ENCODE measurements at regions not wholly inside any gene's neighbourhood (a gene's known extent, or its start where the extent isn't known, plus 50 kb on each side); places are given as distances from the start of the nearest gene placed in this dataset.

DNA sequence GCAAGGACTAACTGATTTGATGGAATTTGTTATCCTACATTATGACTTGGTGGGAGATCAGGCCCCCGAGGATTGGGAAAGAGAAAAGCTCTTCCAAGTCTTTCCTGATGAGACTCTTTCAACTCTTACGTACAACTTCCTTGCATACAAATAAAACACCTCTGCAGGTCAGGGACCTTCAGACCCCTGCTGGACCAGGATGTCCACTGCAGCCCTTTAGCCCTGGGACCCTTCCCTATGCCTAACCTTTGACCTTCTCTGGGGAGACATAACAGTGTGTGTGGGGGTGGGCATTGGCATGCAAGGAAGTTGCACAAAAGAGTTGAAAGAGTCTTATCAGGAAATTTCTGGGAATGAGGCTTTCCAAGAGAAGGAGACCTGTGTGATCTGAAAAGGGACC is 859.4 kb downstream of the TYW1 start:
- Histone ChIP-seq H3K27ac (ENCODE audit: low read depth, low read length) (no peak overlapping the region), H3K9ac (ENCODE audit: low read depth in 1 of 2, low read length in 2 of 2) (no peak overlapping the region), H3K36me3 (ENCODE audit: control insufficient read depth in 1 of 2, insufficient read depth in 2 of 2, low read length in 2 of 2) (no peaks in the 10 kb centered on the region), H3K27me3 (ENCODE audit: control insufficient read depth in 1 of 2, insufficient read depth in 2 of 2, low read length in 2 of 2) (no peaks in the 10 kb centered on the region), H3K4me3 (ENCODE audit: low read depth in 1 of 2, low read length in 2 of 2) (no peak overlapping the region), H3K4me1 (ENCODE audit: control insufficient read depth in 1 of 2, insufficient read depth in 2 of 2, low read length in 2 of 2) (no peaks in the 10 kb centered on the region), H3K9me3 (ENCODE audit: control insufficient read depth in 1 of 2, low read length in 2 of 2) (no peaks in the 10 kb centered on the region)

- H3K9me3 ChIP-seq (ENCODE audit: control insufficient read depth in 1 of 2, low read length in 2 of 2), result peaks cover 4 to 12% of the 10 kb centered on the region in 2 donors
- no peak overlapping the region for H3K4me3 ChIP-seq (ENCODE audit: low read depth in 1 of 2, low read length in 2 of 2)
- H3K27me3 ChIP-seq (ENCODE audit: control insufficient read depth in 1 of 2, insufficient read depth in 2 of 2, low read length in 2 of 2), result no peaks in the 10 kb centered on the region
- H3K36me3 ChIP-seq (ENCODE audit: control insufficient read depth in 1 of 2, insufficient read depth in 2 of 2, low read length in 2 of 2), result no peaks in the 10 kb centered on the region
- H3K27ac ChIP-seq (ENCODE audit: low read depth, low read length), result no peak overlapping the region
- no peaks in the 10 kb centered on the region for H3K4me1 ChIP-seq (ENCODE audit: control insufficient read depth in 1 of 2, insufficient read depth in 2 of 2, low read length in 2 of 2)
- no peak overlapping the region for H3K9ac ChIP-seq (ENCODE audit: low read depth in 1 of 2, low read length in 2 of 2)
Measured at GRCh38 chr7:67857698-67858097, 861.1 kb downstream of the TYW1 start.

GRCh38 chr7:67858931-67859330 is 862.3 kb downstream of the TYW1 start:
- H3K4me3 ChIP-seq (ENCODE audit: low read depth in 1 of 2, low read length in 2 of 2), result no peak overlapping the region
- H3K9me3 ChIP-seq (ENCODE audit: control insufficient read depth in 1 of 2, low read length in 2 of 2), result peaks cover 4 to 12% of the 10 kb centered on the region in 2 donors
- no peaks in the 10 kb centered on the region for H3K36me3 ChIP-seq (ENCODE audit: control insufficient read depth in 1 of 2, insufficient read depth in 2 of 2, low read length in 2 of 2)

GRCh38 chr7:67863911-67864310 is 867.3 kb downstream of the TYW1 start:
- H3K27me3 ChIP-seq (ENCODE audit: control insufficient read depth in 1 of 2, insufficient read depth in 2 of 2, low read length in 2 of 2), result no peaks in the 10 kb centered on the region
- no peak overlapping the region for H3K4me3 ChIP-seq (ENCODE audit: low read depth in 1 of 2, low read length in 2 of 2)
- H3K36me3 ChIP-seq (ENCODE audit: control insufficient read depth in 1 of 2, insufficient read depth in 2 of 2, low read length in 2 of 2), result no peaks in the 10 kb centered on the region
- H3K27ac ChIP-seq (ENCODE audit: low read depth, low read length), result no peak overlapping the region
- H3K4me1 ChIP-seq (ENCODE audit: control insufficient read depth in 1 of 2, insufficient read depth in 2 of 2, low read length in 2 of 2), result no peaks in the 10 kb centered on the region
- peaks cover 4 to 12% of the 10 kb centered on the region in 2 donors for H3K9me3 ChIP-seq (ENCODE audit: control insufficient read depth in 1 of 2, low read length in 2 of 2)
- no peak overlapping the region for H3K9ac ChIP-seq (ENCODE audit: low read depth in 1 of 2, low read length in 2 of 2)

More at GRCh38 chr7:67858931-67859330, 862.3 kb downstream of the TYW1 start:
- no peaks in the 10 kb centered on the region for H3K27me3 ChIP-seq (ENCODE audit: control insufficient read depth in 1 of 2, insufficient read depth in 2 of 2, low read length in 2 of 2)
- H3K9ac ChIP-seq (ENCODE audit: low read depth in 1 of 2, low read length in 2 of 2), result no peak overlapping the region
- H3K27ac ChIP-seq (ENCODE audit: low read depth, low read length), result no peak overlapping the region
- H3K4me1 ChIP-seq (ENCODE audit: control insufficient read depth in 1 of 2, insufficient read depth in 2 of 2, low read length in 2 of 2), result no peaks in the 10 kb centered on the region

- Histone ChIP-seq H3K9ac (ENCODE audit: low read depth in 1 of 2, low read length in 2 of 2) (no peak overlapping the region), H3K4me3 (ENCODE audit: low read depth in 1 of 2, low read length in 2 of 2) (no peak overlapping the region), H3K4me1 (ENCODE audit: control insufficient read depth in 1 of 2, insufficient read depth in 2 of 2, low read length in 2 of 2) (no peaks in the 10 kb centered on the region), H3K27me3 (ENCODE audit: control insufficient read depth in 1 of 2, insufficient read depth in 2 of 2, low read length in 2 of 2) (no peaks in the 10 kb centered on the region), H3K9me3 (ENCODE audit: control insufficient read depth in 1 of 2, low read length in 2 of 2) (peaks cover 4 to 12% of the 10 kb centered on the region in 2 donors), H3K27ac (ENCODE audit: low read depth, low read length) (no peak overlapping the region), H3K36me3 (ENCODE audit: control insufficient read depth in 1 of 2, insufficient read depth in 2 of 2, low read length in 2 of 2) (no peaks in the 10 kb centered on the region)
Measured at GRCh38 chr7:67866054-67866453, 869.4 kb downstream of the TYW1 start.

DNA sequence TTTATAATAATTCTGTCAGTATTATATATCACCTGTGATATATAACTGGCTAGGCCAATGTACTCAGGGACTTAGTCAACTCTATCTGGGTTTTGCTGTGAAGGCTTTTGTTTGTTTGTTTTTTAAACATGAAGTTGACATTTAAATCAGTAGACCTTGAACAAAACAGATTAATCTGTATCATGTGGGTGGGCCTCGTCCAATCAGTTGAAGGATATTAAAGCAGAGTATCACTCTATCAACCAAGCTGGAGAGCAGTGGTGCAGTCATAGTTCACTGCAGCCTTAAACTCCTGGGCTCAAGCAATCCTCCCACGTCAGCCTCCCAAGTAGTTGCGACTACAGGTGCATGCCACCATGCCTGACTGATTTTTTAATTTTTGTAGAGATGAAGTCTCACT is 870.2 kb downstream of the TYW1 start:
- Histone ChIP-seq H3K9me3 (ENCODE audit: control insufficient read depth in 1 of 2, low read length in 2 of 2) (peaks cover 1 to 7% of the 10 kb centered on the region in 2 donors), H3K27me3 (ENCODE audit: control insufficient read depth in 1 of 2, insufficient read depth in 2 of 2, low read length in 2 of 2) (no peaks in the 10 kb centered on the region), H3K27ac (ENCODE audit: low read depth, low read length) (no peak overlapping the region), H3K36me3 (ENCODE audit: control insufficient read depth in 1 of 2, insufficient read depth in 2 of 2, low read length in 2 of 2) (no peaks in the 10 kb centered on the region), H3K9ac (ENCODE audit: low read depth in 1 of 2, low read length in 2 of 2) (no peak overlapping the region), H3K4me1 (ENCODE audit: control insufficient read depth in 1 of 2, insufficient read depth in 2 of 2, low read length in 2 of 2) (no peaks in the 10 kb centered on the region), H3K4me3 (ENCODE audit: low read depth in 1 of 2, low read length in 2 of 2) (no peak overlapping the region)

- no peak overlapping the region for H3K4me3 ChIP-seq (ENCODE audit: low read depth in 1 of 2, low read length in 2 of 2)
- no peaks in the 10 kb centered on the region for H3K36me3 ChIP-seq (ENCODE audit: control insufficient read depth in 1 of 2, insufficient read depth in 2 of 2, low read length in 2 of 2)
- H3K9me3 ChIP-seq (ENCODE audit: control insufficient read depth in 1 of 2, low read length in 2 of 2), result no peaks in the 10 kb centered on the region
- H3K27ac ChIP-seq (ENCODE audit: low read depth, low read length), result no peak overlapping the region
- H3K27me3 ChIP-seq (ENCODE audit: control insufficient read depth in 1 of 2, insufficient read depth in 2 of 2, low read length in 2 of 2), result no peaks in the 10 kb centered on the region
- H3K4me1 ChIP-seq (ENCODE audit: control insufficient read depth in 1 of 2, insufficient read depth in 2 of 2, low read length in 2 of 2), result no peaks in the 10 kb centered on the region
- H3K9ac ChIP-seq (ENCODE audit: low read depth in 1 of 2, low read length in 2 of 2), result no peak overlapping the region
Measured at GRCh38 chr7:67870396-67870795, 873.8 kb downstream of the TYW1 start.

DNA sequence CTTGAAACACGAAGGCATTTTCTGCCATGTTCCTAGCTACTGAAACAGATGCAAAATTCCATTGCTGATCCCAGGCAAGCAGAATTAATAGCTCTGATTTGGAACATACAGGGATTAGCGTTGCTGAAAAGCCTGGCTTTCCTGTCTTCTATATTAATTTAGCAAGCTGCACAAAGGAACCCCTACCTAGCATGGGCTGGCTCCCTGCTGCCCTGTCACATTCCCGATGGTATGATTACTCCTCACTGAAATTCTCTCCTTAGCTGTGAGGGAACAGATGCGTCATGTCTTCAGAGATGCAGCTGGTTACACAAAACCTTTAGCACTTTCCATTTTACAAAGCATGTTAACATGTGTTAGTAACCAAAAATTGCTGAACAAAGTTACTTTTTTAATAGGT is 878.9 kb downstream of the TYW1 start:
- no peak overlapping the region for H3K27ac ChIP-seq (ENCODE audit: low read depth, low read length)
- H3K9ac ChIP-seq (ENCODE audit: low read depth in 1 of 2, low read length in 2 of 2), result no peak overlapping the region
- no peaks in the 10 kb centered on the region for H3K27me3 ChIP-seq (ENCODE audit: control insufficient read depth in 1 of 2, insufficient read depth in 2 of 2, low read length in 2 of 2)
- H3K4me1 ChIP-seq (ENCODE audit: control insufficient read depth in 1 of 2, insufficient read depth in 2 of 2, low read length in 2 of 2), result no peaks in the 10 kb centered on the region
- H3K9me3 ChIP-seq (ENCODE audit: control insufficient read depth in 1 of 2, low read length in 2 of 2), result no peaks in the 10 kb centered on the region
- no peaks in the 10 kb centered on the region for H3K36me3 ChIP-seq (ENCODE audit: control insufficient read depth in 1 of 2, insufficient read depth in 2 of 2, low read length in 2 of 2)
- H3K4me3 ChIP-seq (ENCODE audit: low read depth in 1 of 2, low read length in 2 of 2), result no peak overlapping the region

- H3K27me3 ChIP-seq (ENCODE audit: control insufficient read depth in 1 of 2, insufficient read depth in 2 of 2, low read length in 2 of 2), result no peaks in the 10 kb centered on the region
Measured at GRCh38 chr7:67878808-67879207, 882.2 kb downstream of the TYW1 start.

GRCh38 chr7:67882843-67883242 is 886.2 kb downstream of the TYW1 start:
- Histone ChIP-seq H3K4me3 (ENCODE audit: low read depth in 1 of 2, low read length in 2 of 2) (no peak overlapping the region), H3K9ac (ENCODE audit: low read depth in 1 of 2, low read length in 2 of 2) (no peak overlapping the region), H3K9me3 (ENCODE audit: control insufficient read depth in 1 of 2, low read length in 2 of 2) (peaks cover 3 to 12% of the 10 kb centered on the region in 2 donors), H3K27ac (ENCODE audit: low read depth, low read length) (no peak overlapping the region), H3K36me3 (ENCODE audit: control insufficient read depth in 1 of 2, insufficient read depth in 2 of 2, low read length in 2 of 2) (no peaks in the 10 kb centered on the region), H3K27me3 (ENCODE audit: control insufficient read depth in 1 of 2, insufficient read depth in 2 of 2, low read length in 2 of 2) (no peaks in the 10 kb centered on the region), H3K4me1 (ENCODE audit: control insufficient read depth in 1 of 2, insufficient read depth in 2 of 2, low read length in 2 of 2) (no peaks in the 10 kb centered on the region)

More at GRCh38 chr7:67878808-67879207, 882.2 kb downstream of the TYW1 start:
- H3K9ac ChIP-seq (ENCODE audit: low read depth in 1 of 2, low read length in 2 of 2), result no peak overlapping the region
- H3K4me3 ChIP-seq (ENCODE audit: low read depth in 1 of 2, low read length in 2 of 2), result no peak overlapping the region
- H3K36me3 ChIP-seq (ENCODE audit: control insufficient read depth in 1 of 2, insufficient read depth in 2 of 2, low read length in 2 of 2), result no peaks in the 10 kb centered on the region
- H3K9me3 ChIP-seq (ENCODE audit: control insufficient read depth in 1 of 2, low read length in 2 of 2), result no peaks in the 10 kb centered on the region
- H3K27ac ChIP-seq (ENCODE audit: low read depth, low read length), result no peak overlapping the region
- no peaks in the 10 kb centered on the region for H3K4me1 ChIP-seq (ENCODE audit: control insufficient read depth in 1 of 2, insufficient read depth in 2 of 2, low read length in 2 of 2)

DNA sequence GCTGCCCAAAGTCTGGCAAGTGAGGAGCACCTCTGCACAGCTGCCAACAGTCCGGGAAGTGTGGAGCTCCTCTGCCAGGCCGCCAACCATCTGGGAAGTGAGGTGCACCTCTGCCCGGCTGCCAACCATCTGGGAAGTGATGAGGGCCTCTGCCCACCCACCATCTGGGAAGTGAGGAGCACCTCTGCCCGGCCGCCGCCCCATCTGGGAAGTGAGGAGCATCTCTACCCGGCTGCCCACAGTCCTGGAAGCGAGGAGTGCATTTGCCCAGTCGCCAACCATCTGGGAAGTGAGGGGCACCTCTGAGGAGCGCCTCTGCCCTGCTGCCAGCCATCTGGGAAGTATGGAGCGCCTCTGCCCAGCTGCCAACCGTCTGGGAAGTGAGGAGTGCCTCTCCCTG is 893.7 kb downstream of the TYW1 start:
- Histone ChIP-seq H3K27ac (ENCODE audit: low read depth, low read length) (no peak overlapping the region), H3K9ac (ENCODE audit: low read depth in 1 of 2, low read length in 2 of 2) (no peak overlapping the region), H3K36me3 (ENCODE audit: control insufficient read depth in 1 of 2, insufficient read depth in 2 of 2, low read length in 2 of 2) (no peaks in the 10 kb centered on the region), H3K4me1 (ENCODE audit: control insufficient read depth in 1 of 2, insufficient read depth in 2 of 2, low read length in 2 of 2) (no peaks in the 10 kb centered on the region), H3K4me3 (ENCODE audit: low read depth in 1 of 2, low read length in 2 of 2) (no peak overlapping the region), H3K27me3 (ENCODE audit: control insufficient read depth in 1 of 2, insufficient read depth in 2 of 2, low read length in 2 of 2) (no peaks in the 10 kb centered on the region), H3K9me3 (ENCODE audit: control insufficient read depth in 1 of 2, low read length in 2 of 2) (peaks cover 12 to 13% of the 10 kb centered on the region in 2 donors)
